Activated B cell treated with CpG ODN at 0.5 μM for 24 hours (primary cell): ENCODE measurements at regions not wholly inside any gene's neighbourhood (a gene's known extent, or its start where the extent isn't known, plus 50 kb on each side); places are given as distances from the start of the nearest gene placed in this dataset.

Source experiments
- ATAC-seq: fragments of 200-7000 bp; cut with Tn5 transposase; one replicate; pipeline ENCODE4 v1.10.0; 2021; ENCODE audit warnings: low read depth, mild to moderate bottlenecking, moderate library complexity
- CTCF ChIA-PET: fragments of 350-600 bp; sonication (Branson Sonifier 250); formaldehyde crosslinking; loops from one replicate; lab custom pipeline; 2021; ENCODE audit warnings: antibody characterized with exemption; lab: Charles Lee
- POLR2A ChIA-PET: fragments of 350-600 bp; sonication (Branson Sonifier 250); formaldehyde crosslinking; loops from one replicate; lab custom pipeline; 2021; ENCODE audit warnings: antibody characterized with exemption; lab: Charles Lee
- DNase-seq: peaks from one replicate; pipeline ENCODE4 v3.0.0; 2022
- H3K27ac Mint-ChIP-seq: one replicate; pipeline ENCODE4 v1.8.0; 2020; ENCODE audit warnings: mixed read lengths
- H3K27me3 Mint-ChIP-seq: one replicate; pipeline ENCODE4 v1.8.0; 2021; ENCODE audit warnings: mixed read lengths
- H3K36me3 Mint-ChIP-seq: one replicate; pipeline ENCODE4 v1.8.0; 2021; ENCODE audit warnings: low read depth, mixed read lengths
- H3K4me1 Mint-ChIP-seq: one replicate; pipeline ENCODE4 v1.8.0; 2021; ENCODE audit warnings: mixed read lengths
- H3K4me3 Mint-ChIP-seq: one replicate; pipeline ENCODE4 v1.8.0; 2020; ENCODE audit warnings: mild to moderate bottlenecking, mixed read lengths
- H3K9me3 Mint-ChIP-seq: one replicate; pipeline ENCODE4 v1.8.0; 2020; ENCODE audit warnings: mixed read lengths
- intact Hi-C: fragments of 100-400 bp; cut with micrococcal nuclease; formaldehyde crosslinking; loops from one replicate; pipeline ENCODE4 v1.15.1; 2024
- TF ChIP-seq, protein P1 (sequence below): fragments of 200-600 bp; IDR thresholded peaks from one replicate; pipeline ENCODE4 v1.8.0; 2022; ENCODE audit warnings: antibody characterized with exemption, mild to moderate bottlenecking

DNA sequence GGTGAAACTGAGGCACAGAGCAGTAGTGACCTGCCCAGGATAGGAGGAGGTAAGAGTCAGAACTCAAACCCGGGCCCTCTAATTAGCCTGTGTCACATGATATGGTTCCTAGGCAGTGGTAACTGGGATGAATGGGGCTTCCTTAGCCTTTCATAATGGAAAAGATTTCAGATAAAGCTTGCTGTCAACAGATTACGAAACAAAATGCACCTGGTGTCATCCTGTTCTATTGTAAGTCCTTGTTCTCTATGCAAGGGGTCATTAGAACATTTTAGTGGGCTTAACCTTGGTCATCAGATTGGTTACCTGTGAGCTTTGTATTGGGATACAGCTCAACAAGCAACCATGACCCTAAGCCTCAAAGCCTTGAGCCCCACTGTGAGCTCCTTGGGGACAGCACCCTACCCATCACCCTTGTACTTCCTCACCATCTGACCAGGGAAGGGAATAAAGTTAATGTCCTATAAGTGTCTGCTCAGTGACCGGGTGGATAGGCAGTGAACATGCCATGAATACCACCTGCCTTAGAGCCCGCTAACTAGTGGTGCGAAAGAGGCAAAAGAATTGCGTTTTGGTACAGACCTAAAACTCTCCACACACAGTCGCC lies 70.3 kb upstream of the RMDN2 start:
- ChIA-PET POLR2A (interaction anchor here (0.5 kb wide), 1 partner anchor 321 kb away, joined by 4 read pairs; no protein-coding TSS in a partner anchor), CTCF (interaction anchor here (1.3 to 2.5 kb wide), 2 partner anchors 22 to 23 kb away, joined by 3 to 9 read pairs; no protein-coding TSS in a partner anchor)
- no peak for ATAC-seq
- peaks cover 35% of the 10 kb centered on the region for H3K4me1 Mint-ChIP-seq
- no peak overlapping the region for H3K27ac Mint-ChIP-seq
- no peak overlapping the region for H3K4me3 Mint-ChIP-seq
- TF ChIP-seq, protein P1, sequence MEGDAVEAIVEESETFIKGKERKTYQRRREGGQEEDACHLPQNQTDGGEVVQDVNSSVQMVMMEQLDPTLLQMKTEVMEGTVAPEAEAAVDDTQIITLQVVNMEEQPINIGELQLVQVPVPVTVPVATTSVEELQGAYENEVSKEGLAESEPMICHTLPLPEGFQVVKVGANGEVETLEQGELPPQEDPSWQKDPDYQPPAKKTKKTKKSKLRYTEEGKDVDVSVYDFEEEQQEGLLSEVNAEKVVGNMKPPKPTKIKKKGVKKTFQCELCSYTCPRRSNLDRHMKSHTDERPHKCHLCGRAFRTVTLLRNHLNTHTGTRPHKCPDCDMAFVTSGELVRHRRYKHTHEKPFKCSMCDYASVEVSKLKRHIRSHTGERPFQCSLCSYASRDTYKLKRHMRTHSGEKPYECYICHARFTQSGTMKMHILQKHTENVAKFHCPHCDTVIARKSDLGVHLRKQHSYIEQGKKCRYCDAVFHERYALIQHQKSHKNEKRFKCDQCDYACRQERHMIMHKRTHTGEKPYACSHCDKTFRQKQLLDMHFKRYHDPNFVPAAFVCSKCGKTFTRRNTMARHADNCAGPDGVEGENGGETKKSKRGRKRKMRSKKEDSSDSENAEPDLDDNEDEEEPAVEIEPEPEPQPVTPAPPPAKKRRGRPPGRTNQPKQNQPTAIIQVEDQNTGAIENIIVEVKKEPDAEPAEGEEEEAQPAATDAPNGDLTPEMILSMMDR = no peak
- no peaks in the 10 kb centered on the region for H3K36me3 Mint-ChIP-seq
- no peaks in the 10 kb centered on the region for H3K27me3 Mint-ChIP-seq
- DNase-seq = no peak
- intact Hi-C loops = no loop called here
- H3K9me3 Mint-ChIP-seq = peaks cover 3% of the 10 kb centered on the region

DNA sequence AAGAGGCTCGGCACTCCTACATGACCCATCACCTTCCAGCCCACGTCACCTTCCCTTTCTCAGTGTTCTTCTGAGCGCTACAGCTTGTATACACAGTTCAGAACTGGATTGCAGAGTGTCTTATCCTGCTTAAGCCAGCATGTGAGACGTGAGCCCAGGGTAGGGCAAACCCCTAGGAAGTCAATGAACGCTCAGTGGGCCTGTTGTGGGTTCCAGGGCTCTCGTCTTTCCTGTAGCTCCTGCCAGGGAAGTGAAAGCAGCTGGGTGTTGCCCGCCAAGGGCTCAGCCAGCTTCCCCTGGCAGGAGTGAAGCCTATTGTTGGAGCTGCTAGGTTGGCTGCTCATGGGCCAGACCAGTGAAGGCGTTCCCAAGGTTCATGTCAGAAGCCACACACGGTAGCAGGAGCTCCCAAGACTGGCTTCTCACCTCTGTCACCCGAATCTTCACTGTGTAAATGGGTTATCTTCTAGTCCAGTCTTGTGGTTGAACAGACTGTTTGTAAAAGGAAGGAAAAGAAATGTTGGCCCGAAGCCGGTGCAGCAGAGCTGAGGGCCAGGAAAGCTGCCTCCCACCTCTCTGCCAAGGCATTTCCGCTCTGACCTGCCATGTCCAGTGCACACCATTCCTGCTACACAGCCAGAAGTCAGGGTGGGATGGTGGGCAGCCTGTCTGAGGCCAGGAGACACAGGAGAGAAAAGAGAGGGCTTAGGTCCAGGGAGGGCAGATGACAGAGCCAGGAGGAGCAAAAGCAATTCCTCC lies 69.6 kb upstream of the RMDN2 start:
- H3K27me3 Mint-ChIP-seq = no peaks in the 10 kb centered on the region
- ChIA-PET CTCF (interaction anchor here (1.3 to 2.5 kb wide), 2 partner anchors 22 to 23 kb away, joined by 3 to 9 read pairs; no protein-coding TSS in a partner anchor), POLR2A (interaction anchor here (0.5 kb wide), 1 partner anchor 322 kb away, joined by 4 read pairs; no protein-coding TSS in a partner anchor)
- TF ChIP-seq, protein P1 = no peak
- peaks cover 3% of the 10 kb centered on the region for H3K9me3 Mint-ChIP-seq
- no peak overlapping the region for H3K4me3 Mint-ChIP-seq
- intact Hi-C loops = no loop called here
- H3K4me1 Mint-ChIP-seq = peaks cover 30% of the 10 kb centered on the region
- DNase-seq = no peak
- H3K27ac Mint-ChIP-seq = no peak overlapping the region
- ATAC-seq = no peak
- no peaks in the 10 kb centered on the region for H3K36me3 Mint-ChIP-seq

DNA sequence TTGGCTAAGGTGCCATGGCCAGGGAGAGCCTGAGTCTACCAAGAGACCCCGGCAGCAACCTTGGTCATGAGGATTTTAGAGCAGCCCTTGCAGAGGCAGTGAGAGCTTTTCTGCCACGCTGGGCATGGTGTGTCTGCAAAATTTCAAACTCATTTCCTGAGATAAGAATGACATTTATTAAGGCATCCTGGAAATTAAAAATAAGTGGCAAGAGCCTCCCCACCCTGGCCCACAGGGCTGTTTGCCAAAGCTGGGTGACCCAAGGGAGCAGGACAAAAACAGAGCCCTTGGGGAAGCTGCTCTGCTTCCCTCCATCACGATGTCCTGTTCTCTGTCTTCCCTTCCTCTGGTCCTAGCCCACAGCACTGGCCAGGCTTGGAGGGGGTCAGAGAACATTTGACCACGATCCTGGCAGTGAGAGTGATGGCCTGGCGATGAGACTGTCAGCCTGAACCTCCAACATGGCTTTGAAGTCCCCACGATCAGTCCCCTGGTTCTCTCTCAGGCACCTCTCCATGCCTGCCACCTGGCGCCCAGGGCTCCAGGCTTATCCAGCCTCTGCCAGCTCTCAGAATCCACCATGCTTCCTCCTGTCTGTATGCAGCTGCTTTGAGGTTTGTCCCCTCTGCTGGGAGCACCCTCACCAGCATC lies 68.9 kb upstream of the RMDN2 start:
- H3K36me3 Mint-ChIP-seq = no peaks in the 10 kb centered on the region
- POLR2A ChIA-PET = no interaction called here
- CTCF ChIA-PET = interaction anchor here (1.3 to 2.5 kb wide), 2 partner anchors 21 to 24 kb away, joined by 3 to 9 read pairs; no protein-coding TSS in a partner anchor
- H3K27me3 Mint-ChIP-seq = no peaks in the 10 kb centered on the region
- H3K4me3 Mint-ChIP-seq = no peak overlapping the region
- DNase-seq = no peak
- H3K27ac Mint-ChIP-seq = no peak overlapping the region
- peaks cover 3% of the 10 kb centered on the region for H3K9me3 Mint-ChIP-seq
- TF ChIP-seq, protein P1 = no peak
- H3K4me1 Mint-ChIP-seq = peaks cover 26% of the 10 kb centered on the region
- intact Hi-C loops = no loop called here
- ATAC-seq = no peak

DNA sequence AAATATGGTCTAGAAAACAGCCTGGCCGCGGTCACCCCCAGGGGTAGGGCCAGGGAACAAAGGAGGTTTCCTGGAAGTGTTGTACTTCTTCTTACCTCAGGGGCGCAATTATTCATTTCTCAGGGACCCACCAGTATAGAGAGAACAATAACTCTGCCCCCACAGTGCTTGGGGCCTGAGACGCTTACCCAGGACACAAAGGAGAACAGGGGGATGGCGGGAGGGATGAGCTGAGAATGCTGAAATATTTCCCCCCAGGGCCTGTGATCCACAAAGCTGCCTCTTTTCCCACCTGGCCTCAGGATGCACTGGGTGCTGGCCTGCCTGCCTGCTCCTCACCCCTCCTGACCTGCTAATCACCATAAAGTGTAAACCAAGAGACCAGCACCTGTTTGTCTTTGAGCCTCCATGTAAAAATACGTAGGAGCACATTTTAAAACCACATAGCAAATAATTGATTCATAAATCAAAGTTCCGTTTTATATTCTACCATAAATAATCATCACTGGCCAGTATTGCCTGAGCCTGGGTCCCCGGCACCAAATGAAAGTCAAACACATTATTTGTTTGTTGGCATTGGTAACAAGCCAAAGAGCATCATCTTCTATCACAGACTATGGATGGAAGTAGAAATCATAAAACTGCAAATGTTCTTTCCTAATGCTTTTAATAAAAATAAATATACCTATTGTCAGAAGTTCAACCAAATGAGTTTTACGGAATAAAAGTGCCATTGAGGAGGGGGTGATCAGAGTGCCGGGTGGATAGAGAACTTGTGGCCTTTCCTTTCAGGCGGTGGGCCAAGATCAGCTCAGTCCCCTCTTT lies 67.3 kb upstream of the RMDN2 start:
- peaks cover 10% of the 10 kb centered on the region for H3K27me3 Mint-ChIP-seq
- H3K27ac Mint-ChIP-seq = no peak overlapping the region
- no peak for ATAC-seq
- POLR2A ChIA-PET = no interaction called here
- no peak for DNase-seq
- intact Hi-C loops = no loop called here
- peaks cover 13% of the 10 kb centered on the region for H3K4me1 Mint-ChIP-seq
- TF ChIP-seq, protein P1 = no peak
- no peaks in the 10 kb centered on the region for H3K36me3 Mint-ChIP-seq
- CTCF ChIA-PET = no interaction called here
- peaks cover 3% of the 10 kb centered on the region for H3K9me3 Mint-ChIP-seq
- no peak overlapping the region for H3K4me3 Mint-ChIP-seq
